Ovary (tissue), 3 donors: ENCODE measurements at regions not wholly inside any gene's neighbourhood (a gene's known extent, or its start where the extent isn't known, plus 50 kb on each side); places are given as distances from the start of the nearest gene placed in this dataset.

Experiments used
- CTCF ChIP-seq, 3 donors: fragments of 450-650 bp in 2 of 3; fragments of 200-600 bp in 1 of 3; IDR thresholded peaks; one replicate each; pipeline versions ENCODE4 v1.5.1 to v1.8.0; 2016 to 2022; ENCODE audit warnings: antibody characterized with exemption in 3 of 3, mild to moderate bottlenecking in 1 of 3
- POLR2A ChIP-seq: fragments of 450-650 bp; IDR thresholded peaks from one replicate; pipeline ENCODE4 v1.6.1; 2017; ENCODE audit warnings: antibody characterized with exemption, mild to moderate bottlenecking, moderate library complexity
- donor health status: DM: no; HTN: no; CAD: no.

DNA sequence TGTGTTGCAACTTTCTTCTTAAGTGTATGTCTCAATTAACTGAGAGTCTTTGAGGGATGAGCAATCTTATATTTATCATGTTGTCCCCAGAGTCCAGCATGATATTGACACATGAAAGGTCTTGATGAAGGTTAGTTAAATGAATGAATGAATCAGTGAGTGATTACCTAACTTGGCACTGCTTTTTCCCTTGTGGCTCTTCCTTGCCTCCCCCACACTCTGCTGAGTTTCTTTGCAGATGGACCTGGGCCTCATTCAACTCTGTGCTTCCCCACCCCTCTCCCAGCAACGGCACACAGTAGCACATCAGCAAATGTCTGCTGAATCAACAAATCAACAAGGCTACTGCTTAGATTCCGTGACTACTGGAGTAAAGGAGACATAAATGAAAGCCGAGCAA lies 235.1 kb upstream of the CXCL12 start:
- TF ChIP-seq CTCF (IDR thresholded peaks at IDR 0.05) = no peak
- no peak for TF ChIP-seq POLR2A
